Esophagus muscularis mucosa (tissue), 4 donors: ENCODE measurements at regions not wholly inside any gene's neighbourhood (a gene's known extent, or its start where the extent isn't known, plus 50 kb on each side); places are given as distances from the start of the nearest gene placed in this dataset.
"Not testable (repeated sequence)": the region's sequence is repeated elsewhere in the genome, so short reads cannot be mapped to it uniquely, and the experiment has no call there.

Experiments
- DNase-seq: peaks from one replicate; pipeline ENCODE4 v3.0.0-alpha.2; 2017; ENCODE audit errors: extremely low spot score
- H3K27ac ChIP-seq, 4 donors: fragments of 200-600 bp; sonication (generic); replicated peaks in 1 of 4; 1 replicate in 3 of 4; 2 replicates in 1 of 4; pipeline ENCODE4 v1.5.1; 2016 to 2019; ENCODE audit warnings: mild to moderate bottlenecking in 1 of 4
- H3K27me3 ChIP-seq, 4 donors: fragments of 200-600 bp; sonication (generic); one replicate each; pipeline versions ENCODE4 v1.5.1 to v1.6.0; 2016 to 2019
- H3K36me3 ChIP-seq, 4 donors: fragments of 200-600 bp; sonication (generic); one replicate each; pipeline ENCODE4 v1.5.1; 2016 to 2019
- H3K4me1 ChIP-seq, 4 donors: fragments of 200-600 bp; sonication (generic); one replicate each; pipeline ENCODE4 v1.5.1; 2016 to 2019
- H3K4me3 ChIP-seq, 4 donors: fragments of 200-600 bp; sonication (generic); 1 replicate in 2 of 4; 2 replicates in 2 of 4; pipeline ENCODE4 v1.5.1; 2016 to 2019; ENCODE audit warnings: mild to moderate bottlenecking in 4 of 4, moderate library complexity in 1 of 4
- H3K9me3 ChIP-seq, 4 donors: fragments of 200-600 bp; sonication (generic); 1 replicate in 3 of 4; 2 replicates in 1 of 4; pipeline ENCODE4 v1.5.1; 2016 to 2019
- EP300 ChIP-seq: sonication (generic); formaldehyde crosslinking; IDR thresholded peaks from one replicate; pipeline ENCODE4 v1.6.1; 2017; ENCODE audit warnings: antibody characterized with exemption
- POLR2A ChIP-seq: fragments of 450-650 bp; IDR thresholded peaks from one replicate; pipeline ENCODE4 v1.6.1; 2017; ENCODE audit warnings: antibody characterized with exemption, moderate library complexity, mild to moderate bottlenecking, low read depth
- POLR2AphosphoS5 ChIP-seq, 2 donors: sonication (generic); formaldehyde crosslinking; IDR thresholded peaks; one replicate each; pipeline ENCODE4 v1.6.1; 2017; ENCODE audit warnings: antibody characterized with exemption in 2 of 2
- WGBS: methylation state at CpG from one replicate; pipeline ENCODE4 v1.1.5; 2018; 5-methylcytosine and 5-hydroxymethylcytosine counted together
- intact Hi-C: fragments of 100-400 bp; cut with DNase I; formaldehyde crosslinking; loops from one replicate; pipeline ENCODE4 v1.15.1; 2023
- TF ChIP-seq, protein P1 (sequence below), 3 experiments: fragments of 200-600 bp in 2 of 3; fragments of 450-650 bp in 1 of 3; sonication (generic) in 2 of 3; IDR thresholded peaks; one replicate each; pipeline ENCODE4 v1.5.1; 2017 to 2019; ENCODE audit warnings: antibody characterized with exemption in 3 of 3, mild to moderate bottlenecking in 2 of 3, moderate library complexity in 1 of 3

DNA sequence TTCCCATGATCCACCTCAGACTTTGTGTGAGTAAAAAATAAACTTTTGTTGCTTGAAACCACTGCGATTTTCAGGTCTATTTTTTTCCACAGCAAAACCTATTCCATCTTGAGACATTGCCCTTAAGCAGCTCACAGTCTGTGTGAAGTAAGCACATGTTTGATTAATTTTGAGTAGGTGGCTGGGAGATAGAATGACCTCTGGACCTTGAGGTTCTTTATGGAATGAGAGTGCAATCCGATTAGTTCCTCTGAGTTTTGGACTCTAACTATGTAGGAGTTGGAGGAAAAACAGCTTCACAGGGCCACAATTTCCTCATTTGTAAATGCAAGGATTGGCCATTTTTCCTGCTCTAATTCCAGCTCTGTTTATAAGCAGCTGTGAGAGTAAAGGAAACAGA is 234.1 kb upstream of the IGFBP7 start:
- TF ChIP-seq EP300 (no peak), POLR2AphosphoS5 (IDR thresholded peaks at IDR 0.05) (no peak), POLR2A (no peak)
- TF ChIP-seq, protein P1, sequence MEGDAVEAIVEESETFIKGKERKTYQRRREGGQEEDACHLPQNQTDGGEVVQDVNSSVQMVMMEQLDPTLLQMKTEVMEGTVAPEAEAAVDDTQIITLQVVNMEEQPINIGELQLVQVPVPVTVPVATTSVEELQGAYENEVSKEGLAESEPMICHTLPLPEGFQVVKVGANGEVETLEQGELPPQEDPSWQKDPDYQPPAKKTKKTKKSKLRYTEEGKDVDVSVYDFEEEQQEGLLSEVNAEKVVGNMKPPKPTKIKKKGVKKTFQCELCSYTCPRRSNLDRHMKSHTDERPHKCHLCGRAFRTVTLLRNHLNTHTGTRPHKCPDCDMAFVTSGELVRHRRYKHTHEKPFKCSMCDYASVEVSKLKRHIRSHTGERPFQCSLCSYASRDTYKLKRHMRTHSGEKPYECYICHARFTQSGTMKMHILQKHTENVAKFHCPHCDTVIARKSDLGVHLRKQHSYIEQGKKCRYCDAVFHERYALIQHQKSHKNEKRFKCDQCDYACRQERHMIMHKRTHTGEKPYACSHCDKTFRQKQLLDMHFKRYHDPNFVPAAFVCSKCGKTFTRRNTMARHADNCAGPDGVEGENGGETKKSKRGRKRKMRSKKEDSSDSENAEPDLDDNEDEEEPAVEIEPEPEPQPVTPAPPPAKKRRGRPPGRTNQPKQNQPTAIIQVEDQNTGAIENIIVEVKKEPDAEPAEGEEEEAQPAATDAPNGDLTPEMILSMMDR (IDR thresholded peaks at IDR 0.05) = no peak
- 67% methylated on average over 2 of the region's 2 CpGs for WGBS
- Histone ChIP-seq H3K9me3 (no peaks in the 10 kb centered on the region), H3K4me1 (peaks cover 0 to 4% (median 0%) of the 10 kb centered on the region in 4 donors), H3K4me3 (no peak overlapping the region), H3K36me3 (no peaks in the 10 kb centered on the region), H3K27ac (no peak overlapping the region), H3K27me3 (no peaks in the 10 kb centered on the region)
- intact Hi-C loops = no loop called here
- no peak for DNase-seq

DNA sequence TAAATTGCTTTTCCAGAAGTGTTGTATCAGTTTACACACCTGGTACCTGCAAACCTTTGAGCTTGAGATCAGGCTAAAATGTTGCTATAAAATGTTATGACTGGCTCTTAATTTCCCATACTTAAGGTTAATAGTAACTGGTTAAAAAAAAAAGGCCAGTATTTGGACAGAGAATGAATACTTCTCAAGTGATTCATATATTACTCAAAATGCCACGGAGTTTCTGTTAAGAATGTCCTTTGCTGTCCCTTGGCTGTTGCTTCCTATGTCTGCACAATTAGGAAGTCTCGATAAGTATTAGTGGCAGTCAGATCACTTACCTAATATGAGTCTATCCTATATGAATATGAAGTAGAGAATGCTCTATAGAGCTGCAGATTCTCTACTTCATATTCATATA is 232.2 kb upstream of the IGFBP7 start:
- H3K9me3 ChIP-seq = no peaks in the 10 kb centered on the region
- no peaks in the 10 kb centered on the region for H3K27me3 ChIP-seq
- no peak for DNase-seq
- no peak overlapping the region for H3K27ac ChIP-seq
- TF ChIP-seq, protein P1 (IDR thresholded peaks at IDR 0.05) = no peak
- TF ChIP-seq EP300 (no peak), POLR2AphosphoS5 (IDR thresholded peaks at IDR 0.05) (no peak), POLR2A (no peak)
- no peaks in the 10 kb centered on the region for H3K36me3 ChIP-seq
- intact Hi-C loops = no loop called here
- no peak overlapping the region for H3K4me3 ChIP-seq
- 59% methylated on average over 2 of the region's 2 CpGs for WGBS
- H3K4me1 ChIP-seq = peaks cover 0 to 4% (median 0%) of the 10 kb centered on the region in 4 donors

DNA sequence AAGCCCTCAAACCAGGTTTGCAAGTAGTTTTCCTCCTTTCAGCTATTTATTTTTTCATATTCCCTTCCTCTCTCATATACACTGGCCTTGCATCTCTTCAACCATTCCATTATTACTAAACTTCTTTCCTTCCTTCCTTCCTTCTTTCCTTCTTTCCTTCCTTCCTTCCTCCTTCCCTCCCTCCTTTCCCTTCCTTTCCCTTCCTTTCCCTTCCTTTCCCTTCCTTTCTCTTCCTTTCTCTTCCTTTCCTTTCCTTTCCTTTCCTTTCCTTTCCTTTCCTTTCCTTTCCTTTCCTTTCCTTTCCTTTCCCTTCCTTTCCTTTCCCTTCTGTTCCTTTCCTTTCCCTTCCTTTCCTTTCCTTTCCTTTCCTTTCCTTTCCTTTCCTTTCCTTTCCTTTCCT is 228.7 kb upstream of the IGFBP7 start:
- H3K4me3 ChIP-seq, H3K27ac ChIP-seq, DNase-seq, H3K4me1 ChIP-seq, intact Hi-C loops, H3K27me3 ChIP-seq, H3K9me3 ChIP-seq, H3K36me3 ChIP-seq: not testable (repeated sequence)

DNA sequence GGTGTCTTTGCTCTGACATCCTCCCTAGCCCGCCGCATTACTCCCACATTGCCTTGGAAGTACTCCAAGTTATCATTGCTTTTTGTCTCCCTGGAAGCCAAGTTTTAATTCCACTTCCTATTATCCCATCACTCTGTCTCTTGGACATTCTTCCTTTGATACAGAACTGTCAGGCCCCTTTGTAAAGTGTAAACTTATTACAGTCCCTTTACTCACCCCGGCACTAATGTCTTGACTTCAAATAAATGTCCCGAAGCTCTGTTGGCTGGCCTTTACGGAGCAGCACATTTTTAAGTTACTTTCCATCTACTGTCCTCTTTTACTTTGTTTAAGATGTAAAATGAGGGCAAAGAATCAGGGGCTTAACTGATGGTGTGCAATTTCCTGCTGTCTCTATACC is 223.5 kb upstream of the IGFBP7 start:
- intact Hi-C loops = no loop called here
- H3K27ac ChIP-seq = no peak overlapping the region
- DNase-seq = no peak
- no peaks in the 10 kb centered on the region for H3K36me3 ChIP-seq
- peaks cover 0 to 8% (median 6%) of the 10 kb centered on the region in 4 donors for H3K4me1 ChIP-seq
- 30% methylated on average over 5 of the region's 5 CpGs for WGBS
- no peaks in the 10 kb centered on the region for H3K27me3 ChIP-seq
- no peaks in the 10 kb centered on the region for H3K9me3 ChIP-seq
- TF ChIP-seq, protein P1 (IDR thresholded peaks at IDR 0.05) = no peak
- TF ChIP-seq EP300 = no peak
- TF ChIP-seq POLR2A = no peak
- no peak for TF ChIP-seq POLR2AphosphoS5 (IDR thresholded peaks at IDR 0.05)
- H3K4me3 ChIP-seq = no peak overlapping the region

DNA sequence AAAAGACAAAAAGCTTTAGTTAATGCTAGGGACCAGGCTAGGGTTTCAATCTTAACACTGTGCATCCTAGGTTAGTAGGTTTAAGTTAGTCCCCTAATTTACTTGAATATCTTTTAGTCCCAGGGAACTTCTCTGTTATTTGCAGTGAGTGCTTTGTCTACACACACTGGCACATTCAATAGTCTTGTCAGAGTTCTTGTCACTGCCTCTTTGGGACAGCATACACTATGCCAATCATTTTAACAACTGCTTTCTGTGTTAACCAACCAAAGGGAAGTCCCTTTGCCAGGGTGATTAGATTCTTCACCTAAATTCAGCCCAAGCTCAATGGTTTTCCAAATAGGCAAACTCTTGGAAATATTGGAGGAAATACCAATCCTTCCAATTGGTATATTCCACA is 221.8 kb upstream of the IGFBP7 start:
- TF ChIP-seq, protein P1 (IDR thresholded peaks at IDR 0.05) = no peak
- Histone ChIP-seq H3K36me3 (no peaks in the 10 kb centered on the region), H3K27me3 (no peaks in the 10 kb centered on the region), H3K4me3 (no peak overlapping the region), H3K4me1 (peaks cover 0 to 8% (median 6%) of the 10 kb centered on the region in 4 donors), H3K27ac (no peak overlapping the region), H3K9me3 (no peaks in the 10 kb centered on the region)
- DNase-seq = no peak
- intact Hi-C loops = no loop called here
